Astrocyte of the spinal cord (primary cell): ENCODE measurements at regions not wholly inside any gene's neighbourhood (a gene's known extent, or its start where the extent isn't known, plus 50 kb on each side); places are given as distances from the start of the nearest gene placed in this dataset.

Source experiments
- DNase-seq: peaks from one replicate; pipeline ENCODE4 v3.0.0; 2011; ENCODE audit warnings: low read depth, low spot score
- H3K4me3 ChIP-seq: 2 replicates; pipeline ENCODE4 v1.5.1; 2011; ENCODE audit warnings: low read depth, mild to moderate bottlenecking, low read length, moderate library complexity
- in situ Hi-C: cut with HindIII; loops from 2 replicates; pipeline ENCODE4 v1.10.0; 2017; ENCODE audit warnings: low sequenced_read_pairs
- TF ChIP-seq, protein P1 (sequence below): IDR thresholded peaks from 2 replicates; pipeline ENCODE4 v1.5.1; 2012; ENCODE audit warnings: low read depth, mild to moderate bottlenecking, low read length, inconsistent platforms

DNA sequence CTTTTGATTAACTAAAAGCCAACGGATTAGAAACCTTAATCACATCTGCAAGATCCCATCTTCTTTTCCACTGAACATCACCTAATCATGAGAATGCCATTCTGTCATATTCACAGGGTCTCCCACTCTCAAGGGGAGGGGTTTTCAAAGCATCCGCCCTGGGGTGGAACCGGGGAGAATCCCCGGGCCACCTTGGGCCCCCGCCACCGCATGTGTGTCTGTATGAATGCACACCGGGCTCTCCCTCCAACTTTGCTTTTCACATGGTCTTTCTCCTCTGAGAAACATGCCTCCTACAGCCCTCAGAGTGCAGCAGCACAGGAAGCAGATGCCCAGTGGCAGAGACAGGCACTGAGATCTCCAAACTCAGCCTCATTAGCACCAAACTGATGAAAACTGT is 233.2 kb upstream of the PPP2R2D start:
- TF ChIP-seq, protein P1, sequence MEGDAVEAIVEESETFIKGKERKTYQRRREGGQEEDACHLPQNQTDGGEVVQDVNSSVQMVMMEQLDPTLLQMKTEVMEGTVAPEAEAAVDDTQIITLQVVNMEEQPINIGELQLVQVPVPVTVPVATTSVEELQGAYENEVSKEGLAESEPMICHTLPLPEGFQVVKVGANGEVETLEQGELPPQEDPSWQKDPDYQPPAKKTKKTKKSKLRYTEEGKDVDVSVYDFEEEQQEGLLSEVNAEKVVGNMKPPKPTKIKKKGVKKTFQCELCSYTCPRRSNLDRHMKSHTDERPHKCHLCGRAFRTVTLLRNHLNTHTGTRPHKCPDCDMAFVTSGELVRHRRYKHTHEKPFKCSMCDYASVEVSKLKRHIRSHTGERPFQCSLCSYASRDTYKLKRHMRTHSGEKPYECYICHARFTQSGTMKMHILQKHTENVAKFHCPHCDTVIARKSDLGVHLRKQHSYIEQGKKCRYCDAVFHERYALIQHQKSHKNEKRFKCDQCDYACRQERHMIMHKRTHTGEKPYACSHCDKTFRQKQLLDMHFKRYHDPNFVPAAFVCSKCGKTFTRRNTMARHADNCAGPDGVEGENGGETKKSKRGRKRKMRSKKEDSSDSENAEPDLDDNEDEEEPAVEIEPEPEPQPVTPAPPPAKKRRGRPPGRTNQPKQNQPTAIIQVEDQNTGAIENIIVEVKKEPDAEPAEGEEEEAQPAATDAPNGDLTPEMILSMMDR: no peak
- DNase-seq: no peak
- no peak overlapping the region for H3K4me3 ChIP-seq
- in situ Hi-C loops: no loop called here

DNA sequence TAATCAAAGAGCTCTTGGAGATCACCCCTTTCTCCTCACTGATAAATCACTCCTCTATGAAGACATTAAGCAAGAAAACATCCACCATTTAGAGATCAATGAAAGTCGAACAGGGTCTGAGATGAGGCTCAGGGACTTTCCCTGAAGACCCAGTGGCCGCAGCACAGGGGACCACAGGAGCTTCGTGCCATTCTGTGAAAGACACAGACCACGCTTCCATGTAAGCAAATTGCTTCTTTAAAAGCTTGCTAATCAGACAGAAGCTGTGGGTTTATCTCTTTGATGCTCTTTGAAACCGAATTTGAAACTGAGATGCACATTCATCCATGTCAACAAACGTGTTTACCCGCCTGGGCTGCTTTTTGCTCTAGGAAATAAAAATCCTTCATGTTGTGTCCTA is 231.9 kb upstream of the PPP2R2D start:
- TF ChIP-seq, protein P1: no peak
- in situ Hi-C loops: no loop called here
- DNase-seq: no peak
- H3K4me3 ChIP-seq: no peak overlapping the region

DNA sequence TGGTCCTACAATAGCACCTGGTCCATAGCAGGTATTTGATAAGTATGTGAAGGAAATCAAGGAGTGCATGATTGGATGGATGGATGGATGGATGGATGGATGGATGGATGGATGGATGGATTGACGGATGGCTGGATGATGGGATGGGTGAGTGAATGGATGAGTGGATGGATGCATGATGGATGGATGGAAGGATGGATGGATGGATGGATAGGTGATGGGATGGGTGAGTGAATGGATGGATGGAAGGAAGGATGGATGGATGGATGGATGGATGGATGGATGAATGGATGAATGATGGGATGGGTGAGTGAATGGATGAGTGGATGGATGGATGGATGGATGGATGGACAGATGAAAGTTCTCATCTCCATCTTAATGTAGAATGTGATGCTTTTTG is 231.0 kb upstream of the PPP2R2D start:
- TF ChIP-seq, protein P1: no peak
- in situ Hi-C loops: no loop called here
- H3K4me3 ChIP-seq: no peak overlapping the region
- no peak for DNase-seq

DNA sequence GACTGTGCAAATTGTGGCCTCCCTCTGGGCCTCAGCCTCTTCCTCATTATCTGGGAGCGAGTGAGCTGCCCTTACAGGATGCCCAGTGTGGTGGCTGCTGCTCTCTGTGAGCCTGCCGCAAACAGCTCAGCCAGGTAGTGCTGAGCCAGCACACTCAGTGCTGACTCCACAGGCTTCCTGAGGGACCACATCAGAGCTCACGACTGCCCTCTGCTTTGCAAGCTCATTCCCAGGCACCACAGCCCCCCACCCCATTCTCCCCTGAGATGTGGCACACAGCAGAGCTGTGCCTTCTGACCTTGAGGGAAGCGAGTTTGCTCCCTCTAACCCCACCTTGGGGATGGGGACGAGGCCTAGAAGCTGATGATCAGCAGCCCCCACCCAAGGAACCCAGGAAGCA is 230.5 kb upstream of the PPP2R2D start:
- TF ChIP-seq, protein P1: no peak
- in situ Hi-C loops: no loop called here
- H3K4me3 ChIP-seq: no peak overlapping the region
- no peak for DNase-seq

DNA sequence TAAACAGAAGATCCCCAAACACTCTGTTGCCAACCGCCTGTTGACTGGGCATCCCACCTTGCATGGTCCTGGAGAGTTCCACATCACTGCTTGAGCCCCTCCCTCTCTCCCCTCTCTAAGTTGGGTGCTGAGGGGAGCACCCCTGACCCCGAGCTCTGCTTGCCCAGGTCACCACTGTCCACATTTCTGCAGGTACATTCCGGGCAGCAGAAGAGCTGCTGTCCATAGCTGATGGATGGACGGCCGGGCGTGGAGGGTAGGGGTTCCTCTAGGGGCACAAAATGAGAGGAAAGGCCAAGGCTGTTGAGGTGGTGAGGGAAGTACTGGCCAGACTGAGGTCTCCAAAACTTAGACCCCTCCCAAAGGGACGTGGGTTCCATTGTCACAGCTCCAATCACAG is 227.4 kb upstream of the PPP2R2D start:
- in situ Hi-C loops: no loop called here
- no peak overlapping the region for H3K4me3 ChIP-seq
- DNase-seq: no peak
- TF ChIP-seq, protein P1: no peak

DNA sequence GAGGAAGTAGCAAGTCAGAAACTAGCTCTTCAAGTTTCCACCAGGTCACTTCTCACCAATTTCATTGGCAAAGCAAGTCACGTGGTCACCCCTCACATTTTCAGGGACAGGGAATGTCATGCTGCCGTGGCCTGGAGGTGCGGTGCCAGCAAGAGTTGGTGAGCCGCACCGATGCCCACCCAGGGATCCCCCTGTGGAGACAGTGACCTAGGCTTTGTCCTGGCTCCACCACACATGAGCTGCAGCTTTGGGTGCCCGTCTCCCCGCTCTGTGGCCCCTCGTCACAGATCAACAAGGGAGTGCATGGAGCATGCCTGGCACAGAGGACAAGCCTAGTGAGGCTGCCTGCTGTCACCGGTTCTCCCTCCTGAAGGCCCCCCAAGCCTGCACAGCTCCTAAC is 226.7 kb upstream of the PPP2R2D start:
- TF ChIP-seq, protein P1: no peak
- no peak overlapping the region for H3K4me3 ChIP-seq
- no peak for DNase-seq
- in situ Hi-C loops: no loop called here

DNA sequence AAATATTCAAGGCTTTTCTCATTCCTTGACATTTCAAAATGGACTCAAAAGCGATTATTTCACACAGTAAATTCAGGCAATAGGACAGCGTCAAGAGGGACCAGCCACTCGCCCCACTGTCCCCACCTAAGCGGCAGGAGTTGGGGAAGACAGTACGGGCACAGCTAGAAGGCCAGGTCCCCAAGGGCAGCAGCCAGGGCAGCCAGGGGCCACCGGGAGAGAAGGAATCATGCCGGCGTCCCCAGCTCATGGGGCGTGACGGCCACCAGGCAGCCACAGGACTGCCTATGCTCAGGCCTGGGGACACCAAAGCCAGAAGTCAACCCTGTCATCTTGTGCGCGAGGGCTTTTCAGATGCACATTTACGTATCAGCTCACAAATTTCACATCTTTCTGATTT is 225.7 kb upstream of the PPP2R2D start:
- no peak overlapping the region for H3K4me3 ChIP-seq
- TF ChIP-seq, protein P1: no peak
- DNase-seq: no peak
- in situ Hi-C loops: no loop called here
